Esophagus squamous epithelium (tissue), 4 donors: ENCODE measurements at regions not wholly inside any gene's neighbourhood (a gene's known extent, or its start where the extent isn't known, plus 50 kb on each side); places are given as distances from the start of the nearest gene placed in this dataset.

Experiments
- POLR2A ChIP-seq, 4 donors: fragments of 450-650 bp; IDR thresholded peaks; one replicate each; pipeline ENCODE4 v1.6.1; 2017; ENCODE audit warnings: antibody characterized with exemption in 4 of 4, mild to moderate bottlenecking in 4 of 4, moderate library complexity in 3 of 4
- TF ChIP-seq, protein P1 (sequence below), 6 experiments: fragments of 450-650 bp in 4 of 6; fragments of 200-600 bp in 2 of 6; sonication (generic) in 2 of 6; IDR thresholded peaks; one replicate each; pipeline ENCODE4 v1.5.1; 2016 to 2019; ENCODE audit warnings: antibody characterized with exemption in 6 of 6, mild to moderate bottlenecking in 4 of 6, moderate library complexity in 4 of 6

DNA sequence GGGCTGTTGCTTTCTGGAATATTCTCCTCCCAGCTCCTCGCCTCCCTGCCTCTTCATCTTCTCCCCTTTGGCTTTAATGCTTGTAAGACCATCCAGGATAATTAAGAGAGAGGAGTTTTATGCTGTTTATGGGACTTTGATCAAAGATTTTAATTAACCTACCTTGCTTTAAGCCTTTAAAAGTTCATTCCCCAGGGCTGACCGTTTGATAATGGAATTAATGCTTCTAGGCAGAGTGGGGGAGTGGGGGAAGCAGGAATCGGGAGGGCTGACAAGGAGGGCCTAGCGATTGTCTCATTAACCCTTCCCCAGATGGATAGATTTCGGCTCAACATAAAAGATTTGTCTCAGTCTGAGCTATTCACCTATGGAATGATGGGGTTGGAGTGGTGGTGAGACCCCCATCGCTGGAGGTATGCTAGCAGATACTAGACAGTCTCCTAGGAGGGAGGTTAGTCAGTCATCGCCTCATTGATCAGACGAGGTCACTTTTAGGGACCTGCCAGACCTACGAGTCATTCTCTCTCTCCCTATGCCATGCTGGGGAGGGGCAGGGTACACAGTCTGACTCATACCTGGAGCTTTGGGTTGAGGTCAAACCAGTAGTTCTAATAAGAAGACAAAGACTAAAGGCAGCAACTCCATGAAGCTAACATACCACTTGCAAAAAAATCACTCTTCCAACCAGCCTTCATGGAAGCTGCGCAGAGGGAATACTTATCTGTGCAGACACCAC lies 236.6 kb upstream of the NLRP1 start:
- TF ChIP-seq, protein P1, sequence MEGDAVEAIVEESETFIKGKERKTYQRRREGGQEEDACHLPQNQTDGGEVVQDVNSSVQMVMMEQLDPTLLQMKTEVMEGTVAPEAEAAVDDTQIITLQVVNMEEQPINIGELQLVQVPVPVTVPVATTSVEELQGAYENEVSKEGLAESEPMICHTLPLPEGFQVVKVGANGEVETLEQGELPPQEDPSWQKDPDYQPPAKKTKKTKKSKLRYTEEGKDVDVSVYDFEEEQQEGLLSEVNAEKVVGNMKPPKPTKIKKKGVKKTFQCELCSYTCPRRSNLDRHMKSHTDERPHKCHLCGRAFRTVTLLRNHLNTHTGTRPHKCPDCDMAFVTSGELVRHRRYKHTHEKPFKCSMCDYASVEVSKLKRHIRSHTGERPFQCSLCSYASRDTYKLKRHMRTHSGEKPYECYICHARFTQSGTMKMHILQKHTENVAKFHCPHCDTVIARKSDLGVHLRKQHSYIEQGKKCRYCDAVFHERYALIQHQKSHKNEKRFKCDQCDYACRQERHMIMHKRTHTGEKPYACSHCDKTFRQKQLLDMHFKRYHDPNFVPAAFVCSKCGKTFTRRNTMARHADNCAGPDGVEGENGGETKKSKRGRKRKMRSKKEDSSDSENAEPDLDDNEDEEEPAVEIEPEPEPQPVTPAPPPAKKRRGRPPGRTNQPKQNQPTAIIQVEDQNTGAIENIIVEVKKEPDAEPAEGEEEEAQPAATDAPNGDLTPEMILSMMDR (IDR thresholded peaks at IDR 0.05), result no peak
- TF ChIP-seq POLR2A (IDR thresholded peaks at IDR 0.05), result no peak
